Body of pancreas (tissue), 4 donors: ENCODE measurements at regions not wholly inside any gene's neighbourhood (a gene's known extent, or its start where the extent isn't known, plus 50 kb on each side); places are given as distances from the start of the nearest gene placed in this dataset.
"Not testable (repeated sequence)": the region's sequence is repeated elsewhere in the genome, so short reads cannot be mapped to it uniquely, and the experiment has no call there.

ENCODE experiments used
- ATAC-seq: fragments of 150-250 bp; one replicate; pipeline ENCODE4 v1.9.1; 2016
- DNase-seq, 4 donors: peaks; one replicate each; pipeline ENCODE4 v3.0.0-alpha.2; 2019
- H3K27ac ChIP-seq, 4 donors: fragments of 200-600 bp; sonication (generic); 1 replicate in 3 of 4; 2 replicates in 1 of 4; pipeline versions ENCODE4 v1.5.1 to v1.6.1; 2016 to 2019; ENCODE audit warnings: mild to moderate bottlenecking in 1 of 4, mixed read lengths in 1 of 4, moderate library complexity in 1 of 4
- H3K27me3 ChIP-seq, 2 donors: fragments of 200-600 bp; sonication (generic); one replicate each; pipeline ENCODE4 v1.6.0; 2016; ENCODE audit warnings: mild to moderate bottlenecking in 1 of 2
- H3K36me3 ChIP-seq, 2 donors: fragments of 200-600 bp; sonication (generic); replicated peaks in 1 of 2; 2 replicates each; pipeline ENCODE4 v1.5.1; 2016; ENCODE audit warnings: low read depth in 2 of 2; ENCODE audit not compliant: insufficient read depth in 1 of 2
- H3K4me1 ChIP-seq: fragments of 200-600 bp; sonication (generic); one replicate; pipeline ENCODE4 v1.6.0; 2016
- H3K4me3 ChIP-seq, 2 donors: fragments of 200-600 bp; sonication (generic); 1 replicate in 1 of 2; 2 replicates in 1 of 2; pipeline ENCODE4 v1.5.1; 2016 to 2019
- H3K9me3 ChIP-seq, 3 donors: fragments of 200-600 bp; sonication (generic); 1 replicate in 2 of 3; 2 replicates in 1 of 3; pipeline ENCODE4 v1.5.1; 2016
- POLR2A ChIP-seq, 3 donors: fragments of 450-650 bp; IDR thresholded peaks; one replicate each; pipeline ENCODE4 v1.6.1; 2016; ENCODE audit warnings: antibody characterized with exemption in 3 of 3, mild to moderate bottlenecking in 2 of 3
- WGBS, 2 donors: methylation state at CpG; one replicate each; pipeline ENCODE4 v1.1.5; 2017; 5-methylcytosine and 5-hydroxymethylcytosine counted together
- intact Hi-C: fragments of 100-400 bp; cut with DNase I; formaldehyde crosslinking; loops from one replicate; pipeline ENCODE4 v1.15.1; 2023
- TF ChIP-seq, protein P1 (sequence below), 7 experiments: fragments of 450-650 bp in 4 of 7; fragments of 200-600 bp in 3 of 7; sonication (generic) in 3 of 7; IDR thresholded peaks; one replicate each; pipeline ENCODE4 v1.5.1; 2016 to 2019; ENCODE audit warnings: antibody characterized with exemption in 7 of 7

DNA sequence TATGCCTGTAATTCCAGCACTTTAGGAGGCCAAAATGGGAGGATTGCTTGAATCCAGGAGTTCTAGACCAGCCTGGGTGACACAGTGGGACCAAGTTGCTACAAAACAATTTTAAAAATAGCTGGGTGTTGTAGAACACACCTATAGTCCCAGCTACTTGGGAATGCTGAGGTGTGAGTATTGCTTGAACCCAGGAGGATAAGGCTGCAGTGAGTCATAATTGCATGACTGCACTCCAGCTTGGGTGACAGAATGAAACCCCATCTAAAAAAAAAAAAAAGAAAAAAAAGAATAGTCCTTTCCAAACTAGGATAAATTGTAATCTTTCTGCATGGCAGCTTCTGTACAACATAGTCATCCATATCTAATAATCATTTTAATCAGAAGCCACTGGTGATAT, 270.1 kb upstream of the INTU start:
- no peak overlapping the region for H3K27ac ChIP-seq
- H3K4me3 ChIP-seq = no peak overlapping the region
- H3K36me3 ChIP-seq = no peaks in the 10 kb centered on the region
- DNase-seq (no peak), ATAC-seq (no peak)
- no peaks in the 10 kb centered on the region for H3K27me3 ChIP-seq
- no peaks in the 10 kb centered on the region for H3K9me3 ChIP-seq
- no peaks in the 10 kb centered on the region for H3K4me1 ChIP-seq
- intact Hi-C loops = no loop called here
- TF ChIP-seq POLR2A (IDR thresholded peaks at IDR 0.05) = no peak
- TF ChIP-seq, protein P1, sequence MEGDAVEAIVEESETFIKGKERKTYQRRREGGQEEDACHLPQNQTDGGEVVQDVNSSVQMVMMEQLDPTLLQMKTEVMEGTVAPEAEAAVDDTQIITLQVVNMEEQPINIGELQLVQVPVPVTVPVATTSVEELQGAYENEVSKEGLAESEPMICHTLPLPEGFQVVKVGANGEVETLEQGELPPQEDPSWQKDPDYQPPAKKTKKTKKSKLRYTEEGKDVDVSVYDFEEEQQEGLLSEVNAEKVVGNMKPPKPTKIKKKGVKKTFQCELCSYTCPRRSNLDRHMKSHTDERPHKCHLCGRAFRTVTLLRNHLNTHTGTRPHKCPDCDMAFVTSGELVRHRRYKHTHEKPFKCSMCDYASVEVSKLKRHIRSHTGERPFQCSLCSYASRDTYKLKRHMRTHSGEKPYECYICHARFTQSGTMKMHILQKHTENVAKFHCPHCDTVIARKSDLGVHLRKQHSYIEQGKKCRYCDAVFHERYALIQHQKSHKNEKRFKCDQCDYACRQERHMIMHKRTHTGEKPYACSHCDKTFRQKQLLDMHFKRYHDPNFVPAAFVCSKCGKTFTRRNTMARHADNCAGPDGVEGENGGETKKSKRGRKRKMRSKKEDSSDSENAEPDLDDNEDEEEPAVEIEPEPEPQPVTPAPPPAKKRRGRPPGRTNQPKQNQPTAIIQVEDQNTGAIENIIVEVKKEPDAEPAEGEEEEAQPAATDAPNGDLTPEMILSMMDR (IDR thresholded peaks at IDR 0.05) = no peak

DNA sequence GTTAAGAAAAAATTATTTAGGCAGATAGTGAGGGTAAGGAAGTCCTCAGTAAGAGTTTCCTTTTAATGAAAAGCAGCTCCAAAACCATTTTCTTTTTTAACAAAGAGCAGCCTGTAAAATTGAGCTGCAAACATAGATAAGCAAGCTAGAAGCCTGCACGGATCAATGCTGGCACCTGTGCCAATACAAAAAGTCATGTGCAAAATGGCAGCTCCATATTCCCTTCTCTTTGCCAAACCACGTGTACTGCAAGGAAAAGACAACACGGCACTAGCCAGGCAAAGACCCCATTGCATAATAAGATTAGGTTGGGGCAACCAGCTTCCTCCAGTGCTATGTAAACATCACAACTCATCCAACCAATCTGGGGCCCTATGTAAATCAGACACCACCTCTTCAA, 268.4 kb upstream of the INTU start:
- H3K4me1 ChIP-seq = no peaks in the 10 kb centered on the region
- no peak overlapping the region for H3K27ac ChIP-seq
- intact Hi-C loops = no loop called here
- WGBS, 2 donors = 9 to 27% methylated on average over 3 of the region's 3 CpGs
- no peak overlapping the region for H3K4me3 ChIP-seq
- DNase-seq (peak in 1 of 4 donors; percentile 2), ATAC-seq (no peak)
- no peaks in the 10 kb centered on the region for H3K27me3 ChIP-seq
- TF ChIP-seq, protein P1 (IDR thresholded peaks at IDR 0.05) = no peak
- TF ChIP-seq POLR2A (IDR thresholded peaks at IDR 0.05) = no peak
- H3K9me3 ChIP-seq = no peaks in the 10 kb centered on the region
- no peaks in the 10 kb centered on the region for H3K36me3 ChIP-seq

DNA sequence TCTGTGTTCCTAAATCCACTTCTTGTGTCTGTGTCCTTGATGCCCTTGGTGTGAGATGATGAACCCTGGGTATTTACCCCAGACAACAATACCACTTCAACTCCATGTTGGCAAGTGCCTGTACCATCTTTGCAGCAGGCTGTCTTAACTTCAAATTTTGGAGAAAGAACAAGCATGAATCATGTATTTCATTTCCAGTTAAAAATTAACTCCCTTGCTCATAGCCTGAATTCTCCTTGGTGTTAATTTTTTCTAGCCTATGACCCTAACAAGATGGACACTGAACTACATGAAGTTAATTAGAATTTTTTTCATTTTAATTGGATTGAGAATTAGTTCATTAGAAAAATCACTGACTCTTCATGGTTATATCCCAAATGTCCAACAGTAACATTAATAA, 267.8 kb upstream of the INTU start:
- intact Hi-C loops = no loop called here
- ATAC-seq (no peak), DNase-seq (no peak)
- Histone ChIP-seq H3K4me1 (no peaks in the 10 kb centered on the region), H3K36me3 (no peaks in the 10 kb centered on the region), H3K27me3 (no peaks in the 10 kb centered on the region), H3K4me3 (no peak overlapping the region), H3K9me3 (no peaks in the 10 kb centered on the region), H3K27ac (no peak overlapping the region)
- TF ChIP-seq, protein P1 (IDR thresholded peaks at IDR 0.05) = no peak
- no peak for TF ChIP-seq POLR2A (IDR thresholded peaks at IDR 0.05)

DNA sequence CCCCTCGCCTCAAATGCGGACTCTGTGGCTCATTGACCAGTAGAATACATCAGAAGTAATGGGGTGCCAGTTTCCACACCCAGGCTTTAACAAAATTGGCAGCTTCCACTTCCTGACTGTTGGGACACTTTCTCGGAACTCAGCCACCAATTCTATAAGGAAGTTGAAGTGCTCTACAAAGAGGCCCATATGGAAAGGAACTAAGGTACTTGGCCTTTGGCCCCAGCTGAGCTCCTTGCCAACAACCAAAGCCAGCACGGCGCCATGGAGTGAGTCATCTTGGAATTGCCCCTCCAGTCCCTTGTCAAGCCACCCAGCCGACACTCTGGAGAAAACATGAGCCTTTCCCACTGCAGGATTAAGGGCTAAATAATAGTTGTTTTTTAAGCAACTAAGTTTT, 262.2 kb upstream of the INTU start:
- no peaks in the 10 kb centered on the region for H3K9me3 ChIP-seq
- H3K36me3 ChIP-seq = no peaks in the 10 kb centered on the region
- intact Hi-C loops = no loop called here
- H3K27me3 ChIP-seq = no peaks in the 10 kb centered on the region
- DNase-seq = peak in 3 of 4 donors; percentile 7 to 40 (median 10)
- H3K4me1 ChIP-seq = no peaks in the 10 kb centered on the region
- 60 to 76% methylated on average over 6 of the region's 6 CpGs for WGBS, 2 donors
- no peak overlapping the region for H3K27ac ChIP-seq
- TF ChIP-seq, protein P1 (IDR thresholded peaks at IDR 0.05) = no peak
- TF ChIP-seq POLR2A (IDR thresholded peaks at IDR 0.05) = no peak
- no peak overlapping the region for H3K4me3 ChIP-seq
- peak; percentile 33 for ATAC-seq

DNA sequence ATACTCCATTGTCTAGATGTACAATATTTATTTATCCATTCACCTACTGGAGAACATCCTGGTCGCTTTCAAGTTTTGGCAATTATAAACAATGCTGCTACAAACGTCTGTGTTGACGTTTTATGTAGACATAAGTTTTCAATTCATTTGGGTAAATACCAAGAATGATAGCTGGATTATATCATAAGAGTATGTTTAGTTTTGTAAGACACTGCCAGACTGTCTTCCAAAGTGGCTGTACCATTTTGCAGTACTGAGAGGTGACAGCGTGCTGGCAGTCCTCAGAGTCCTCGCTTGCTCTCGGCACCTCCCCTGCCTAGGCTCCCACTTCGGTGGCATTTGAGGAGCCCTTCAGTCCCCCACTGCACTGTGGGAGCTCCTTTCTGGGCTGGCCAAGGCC, 253.3 kb upstream of the INTU start:
- 51 to 57% methylated on average over 7 of the region's 7 CpGs for WGBS, 2 donors
- DNase-seq (no peak), ATAC-seq (no peak)
- TF ChIP-seq, protein P1 (IDR thresholded peaks at IDR 0.05) = no peak
- TF ChIP-seq POLR2A (IDR thresholded peaks at IDR 0.05) = no peak
- no peaks in the 10 kb centered on the region for H3K9me3 ChIP-seq
- H3K4me3 ChIP-seq = no peak overlapping the region
- no peaks in the 10 kb centered on the region for H3K36me3 ChIP-seq
- H3K4me1 ChIP-seq = no peaks in the 10 kb centered on the region
- intact Hi-C loops = no loop called here
- H3K27ac ChIP-seq = no peak overlapping the region
- H3K27me3 ChIP-seq = no peaks in the 10 kb centered on the region

DNA sequence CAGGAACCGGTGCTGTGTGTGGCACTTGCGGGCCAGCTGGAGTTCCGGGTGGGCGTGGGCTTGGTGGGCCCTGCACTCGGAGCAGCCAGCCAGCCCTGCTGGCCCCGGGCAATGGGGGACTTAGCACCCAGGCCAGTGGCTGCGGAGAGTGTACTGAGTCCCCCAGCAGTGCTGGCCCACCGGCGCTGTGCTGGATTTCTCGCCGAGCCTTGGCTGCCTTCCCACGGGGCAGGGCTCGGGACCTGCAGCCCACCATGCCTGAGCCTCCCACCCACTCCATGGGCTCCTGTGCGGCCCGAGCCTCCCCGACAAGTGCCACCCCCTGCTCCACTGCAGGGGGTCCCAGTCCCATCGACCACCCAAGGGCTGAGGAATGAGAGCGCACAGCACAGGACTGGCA, 252.8 kb upstream of the INTU start:
- H3K4me3 ChIP-seq, DNase-seq, H3K27ac ChIP-seq, intact Hi-C loops, ATAC-seq, H3K36me3 ChIP-seq, H3K27me3 ChIP-seq, H3K9me3 ChIP-seq, H3K4me1 ChIP-seq: not testable (repeated sequence)
- 74 to 81% methylated on average over 12 to 16 of the region's 18 CpGs for WGBS, 2 donors
